NCI-H345 treated with DMSO at 0.1 percent for 48 hours (cell line): ENCODE measurements at regions not wholly inside any gene's neighbourhood (a gene's known extent, or its start where the extent isn't known, plus 50 kb on each side); places are given as distances from the start of the nearest gene placed in this dataset.

Source experiments
- DNase-seq: peaks from one replicate; lab custom pipeline; 2025; ENCODE audit not compliant: unreplicated experiment; lab: John Stamatoyannopoulos, UW

DNA sequence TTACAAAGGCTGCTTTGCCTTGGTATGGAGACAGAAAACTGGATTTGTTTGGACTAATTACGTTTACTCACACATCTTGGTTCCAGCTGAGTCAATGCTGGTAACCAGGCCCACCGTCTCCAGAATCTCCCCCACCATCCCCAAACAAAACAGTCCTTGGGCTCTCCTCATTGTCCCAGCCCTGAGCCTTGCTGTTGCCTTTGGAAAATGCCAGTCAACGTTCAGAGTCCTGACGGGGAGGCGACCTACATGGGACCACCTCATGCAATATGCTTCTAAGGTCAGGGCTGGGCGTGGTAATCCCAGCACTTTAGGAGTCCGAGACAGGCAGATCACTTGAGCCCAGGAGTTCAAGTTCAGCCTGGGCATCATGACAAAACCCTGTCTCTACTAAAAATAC lies 85.2 kb upstream of the IQSEC1 start:
- DNase-seq = no peak

DNA sequence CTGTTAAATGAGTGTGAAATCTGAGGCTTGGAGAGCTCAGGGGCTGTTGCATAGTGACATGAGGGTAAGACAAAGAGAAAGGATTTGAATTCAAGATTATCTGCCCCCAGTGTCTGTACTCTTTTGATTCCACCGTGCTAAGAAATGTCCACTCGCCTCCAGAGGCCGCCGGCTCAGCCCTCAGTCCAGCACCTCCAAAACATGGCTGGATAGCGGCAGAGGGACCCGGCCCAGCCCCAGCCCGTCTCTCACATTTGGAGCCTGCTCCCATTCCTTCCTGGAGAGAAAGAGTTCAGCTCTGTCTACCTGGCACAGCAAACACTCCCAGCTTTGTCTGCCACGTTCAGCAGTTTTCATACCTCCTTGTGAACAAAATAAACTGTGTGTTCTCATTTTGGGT lies 84.8 kb upstream of the IQSEC1 start:
- DNase-seq = no peak

DNA sequence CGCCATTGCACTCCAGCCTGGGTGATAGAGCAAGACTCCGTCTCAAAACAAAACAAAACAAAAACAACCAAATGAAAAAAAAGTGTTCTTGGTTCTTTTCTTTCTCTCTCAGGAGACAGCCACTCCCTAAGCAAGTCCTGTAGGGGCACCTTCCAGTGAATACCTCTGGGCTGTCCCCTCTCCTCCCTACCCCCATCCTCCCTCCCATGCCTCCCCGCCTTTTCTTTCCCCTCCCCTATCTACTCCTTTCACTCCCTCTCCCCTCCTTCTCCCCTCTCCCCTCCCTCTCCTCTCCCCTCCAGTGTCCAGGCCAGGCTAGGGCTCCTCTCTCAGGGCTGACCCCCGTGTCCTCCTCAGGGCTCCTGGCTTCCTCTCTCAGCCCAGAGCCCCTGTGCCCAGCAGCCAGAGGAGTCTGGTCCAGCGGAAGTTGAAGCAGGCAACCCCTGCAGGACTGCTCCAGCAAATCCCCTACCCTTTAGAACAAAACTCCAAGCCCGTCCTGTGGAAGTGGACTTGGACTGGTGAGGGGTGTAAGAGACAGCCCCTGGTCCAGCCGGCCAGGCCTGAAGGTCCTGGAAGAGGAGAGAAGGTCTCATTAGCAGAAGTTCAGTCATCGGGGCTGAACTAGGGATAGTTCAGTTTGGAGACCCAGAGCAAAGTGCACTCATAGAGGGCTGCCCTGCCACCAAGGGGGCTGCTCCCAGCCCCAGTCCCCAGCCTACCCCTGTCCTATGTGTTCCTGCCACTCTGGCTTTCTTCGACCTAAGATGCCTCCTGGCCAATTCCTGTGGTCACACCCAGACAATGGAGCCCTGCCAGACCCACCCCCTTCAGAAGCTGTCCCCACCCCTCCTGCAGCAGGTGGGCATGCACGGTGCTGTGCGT lies 79.8 kb upstream of the IQSEC1 start:
- DNase-seq = no peak

DNA sequence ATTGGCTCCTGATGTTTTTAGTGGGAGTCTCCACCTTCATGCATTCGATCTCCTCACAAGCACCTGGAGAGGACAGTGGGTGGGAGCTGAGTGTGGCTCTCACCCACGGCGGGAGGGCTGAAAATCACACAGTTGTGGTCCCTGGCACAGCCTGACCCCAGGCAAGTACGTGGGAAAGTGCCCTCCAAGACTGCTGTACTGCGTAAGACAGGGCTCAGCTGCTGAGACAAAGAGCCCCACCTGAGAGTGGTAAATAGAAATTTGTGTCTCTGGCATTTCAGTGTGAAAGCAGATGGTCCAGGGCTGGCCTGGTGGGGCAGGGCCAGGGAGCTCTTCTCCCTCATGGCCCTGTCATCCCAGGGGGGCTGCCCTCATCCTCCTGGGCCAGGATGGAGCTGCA lies 77.4 kb upstream of the IQSEC1 start:
- no peak for DNase-seq

DNA sequence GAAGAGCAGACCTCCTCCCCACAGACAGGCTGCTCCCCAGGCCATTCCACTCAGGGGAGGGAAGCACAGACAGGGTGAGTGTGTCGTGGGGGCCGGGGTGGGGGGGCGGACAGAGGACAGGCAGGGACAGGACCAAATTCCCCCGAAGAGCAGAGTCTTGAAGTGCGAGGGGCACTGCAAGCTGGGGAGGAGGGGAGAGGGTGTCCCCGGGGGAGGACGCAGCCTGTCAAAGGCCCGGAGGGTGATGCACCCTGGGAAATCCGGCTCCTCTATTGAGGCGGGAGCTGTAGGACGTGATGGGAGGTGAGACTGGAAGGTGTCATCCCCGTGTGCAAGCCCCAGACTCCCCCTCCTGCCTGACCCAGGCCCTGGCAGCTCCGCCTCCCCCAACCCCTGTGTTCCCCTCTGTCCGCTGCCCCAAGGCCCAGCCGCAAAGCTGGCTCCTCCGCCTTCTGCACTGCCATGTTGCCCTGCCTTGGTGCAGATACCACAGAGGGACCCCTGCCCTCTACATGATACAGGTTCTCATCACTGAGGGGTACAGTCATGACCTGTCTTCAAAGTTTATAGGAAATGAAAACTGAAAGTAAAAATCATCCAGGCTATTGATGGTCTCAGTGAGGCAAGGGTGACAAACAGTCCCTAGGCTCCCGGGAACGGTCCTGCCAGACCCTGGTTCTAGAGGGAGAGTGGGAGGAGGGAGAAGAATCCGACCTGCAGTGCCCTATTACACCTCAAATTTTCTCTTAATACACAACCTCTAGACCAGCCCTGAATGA lies 76.3 kb upstream of the IQSEC1 start:
- no peak for DNase-seq

DNA sequence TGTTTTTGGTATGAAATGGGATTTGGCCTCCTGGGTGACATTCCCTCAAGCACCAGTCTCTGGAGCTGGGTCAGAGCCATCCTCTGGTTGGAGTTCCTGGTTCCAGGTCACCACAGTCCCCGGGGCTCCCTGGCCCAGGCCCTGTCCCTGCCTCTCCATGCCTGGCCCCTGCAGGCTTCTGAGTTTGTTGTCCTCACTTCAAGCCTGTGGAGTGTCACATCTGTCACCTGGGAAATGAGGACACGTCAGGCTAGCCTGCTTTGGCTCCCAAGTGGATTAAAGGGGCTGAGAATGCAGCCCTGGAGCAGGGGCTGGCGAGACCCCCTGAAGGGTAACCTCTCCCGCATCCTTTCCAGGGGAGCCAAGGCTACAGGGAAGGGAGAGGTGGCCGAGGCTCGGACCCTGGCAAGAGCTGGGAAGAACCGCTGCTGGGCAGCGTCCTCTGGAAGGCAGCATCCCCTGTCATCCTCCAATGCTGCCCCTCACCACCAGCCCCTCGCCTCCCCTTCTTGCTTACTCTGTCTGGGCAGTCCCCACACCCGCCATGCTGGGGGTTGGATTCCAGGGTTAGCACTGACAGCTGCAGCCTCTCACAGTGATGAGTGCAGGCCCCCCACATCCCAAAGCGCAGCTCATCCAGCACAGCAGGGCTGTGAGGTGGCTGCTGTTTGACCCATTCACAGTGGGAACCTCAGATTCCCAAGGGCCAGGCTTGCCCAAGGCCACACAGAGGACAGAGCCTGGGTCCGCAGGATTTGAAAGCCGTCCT lies 75.5 kb upstream of the IQSEC1 start:
- no peak for DNase-seq

DNA sequence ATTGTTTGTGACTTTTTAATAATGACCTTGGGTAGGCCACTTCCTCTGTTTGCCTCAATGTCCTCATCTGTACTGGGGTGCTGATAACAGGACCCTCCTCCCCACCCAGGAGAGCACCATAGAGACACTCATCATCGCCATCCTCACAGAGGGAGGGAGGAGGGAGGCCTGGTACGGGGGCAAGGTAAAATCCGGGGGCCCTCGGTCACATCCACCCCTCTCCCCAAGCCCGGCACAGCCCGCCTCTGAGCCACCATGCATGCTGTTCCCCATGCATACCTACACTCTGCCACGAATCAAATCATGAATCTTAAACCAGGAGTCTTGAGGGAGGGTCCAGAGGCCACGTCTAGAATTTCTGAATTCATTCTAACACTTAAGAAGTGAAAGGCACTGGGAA lies 74.9 kb upstream of the IQSEC1 start:
- DNase-seq = no peak

DNA sequence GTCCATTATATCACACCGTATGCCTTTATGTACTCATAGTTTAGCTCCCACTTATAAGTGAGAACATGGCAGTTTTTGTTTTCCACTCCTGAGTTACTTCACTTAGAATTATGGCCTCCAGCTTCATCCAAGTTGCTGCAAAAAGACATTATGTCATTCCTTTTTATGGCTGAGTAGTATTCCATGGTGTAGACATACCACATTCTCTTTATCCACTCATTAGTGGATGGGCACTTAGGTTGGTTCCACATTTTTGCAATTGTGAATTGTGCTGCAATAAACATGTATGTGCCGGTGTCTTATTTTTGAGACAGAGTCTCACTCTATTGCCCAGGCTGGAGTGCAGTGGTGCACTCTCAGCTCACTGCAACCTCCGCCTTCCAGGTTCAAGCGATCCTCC lies 74.1 kb upstream of the IQSEC1 start:
- no peak for DNase-seq

DNA sequence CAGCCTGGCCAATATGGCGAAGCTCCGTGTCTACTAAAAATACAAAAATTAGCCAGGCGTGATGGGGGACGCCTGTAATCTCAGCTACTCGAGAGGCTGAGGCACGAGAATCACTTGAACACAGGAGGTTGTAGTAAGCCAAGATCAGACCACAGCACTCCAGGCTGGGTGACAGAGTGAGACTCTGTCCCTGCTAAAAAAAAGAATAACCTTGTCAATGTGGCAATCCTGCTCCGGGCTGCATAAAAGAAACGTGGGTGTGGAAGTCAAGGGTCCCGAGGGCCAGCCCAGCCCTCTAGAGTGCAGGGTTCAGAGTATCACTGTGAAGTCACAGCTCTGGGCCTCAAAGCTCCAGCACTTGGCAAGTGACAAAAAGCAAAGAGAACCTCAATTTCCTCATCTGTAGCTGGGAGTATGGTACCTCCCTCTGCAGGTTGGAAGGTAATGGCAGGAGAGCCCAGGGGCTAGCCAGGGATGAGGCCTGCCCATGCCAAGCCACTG lies 73.5 kb upstream of the IQSEC1 start:
- no peak for DNase-seq

DNA sequence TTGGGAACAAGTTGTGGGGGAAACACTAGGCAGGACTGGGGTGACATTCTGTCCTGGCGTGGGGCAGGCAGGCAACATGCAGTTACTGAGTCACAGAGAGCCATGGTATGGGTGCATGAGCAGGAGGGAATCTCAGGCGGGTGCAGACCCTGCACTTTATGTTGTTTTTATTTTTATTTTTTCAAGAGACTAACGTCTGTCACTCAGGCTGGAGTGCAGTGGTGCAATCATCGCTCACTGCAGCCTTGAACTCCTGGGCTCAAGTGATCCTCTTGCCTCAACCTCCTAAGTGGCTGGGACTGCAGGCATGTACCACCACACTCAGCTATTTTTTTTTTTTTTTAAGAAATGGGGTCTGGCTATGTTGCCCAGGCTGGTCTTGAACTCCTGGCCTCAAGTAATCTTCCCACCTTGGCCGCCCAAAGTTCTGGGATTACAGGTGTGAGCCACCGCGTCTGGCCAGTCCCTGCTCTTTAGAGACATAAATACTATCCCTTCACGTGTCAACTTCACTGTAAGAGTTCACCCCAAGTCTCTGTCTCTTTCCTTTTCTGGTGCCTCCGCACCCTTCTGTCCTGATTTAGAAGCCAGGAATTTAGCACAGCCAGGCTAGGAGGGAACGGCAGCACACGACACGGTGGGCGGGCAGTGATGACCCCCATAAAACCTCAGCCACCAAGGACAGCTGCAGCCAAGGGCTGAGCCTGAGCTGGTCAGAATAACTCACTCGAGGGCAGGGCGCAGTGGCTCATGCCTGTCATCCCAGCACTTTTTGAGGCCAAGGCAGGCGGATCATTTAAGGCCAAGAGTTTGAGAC lies 72.8 kb upstream of the IQSEC1 start:
- DNase-seq = no peak

DNA sequence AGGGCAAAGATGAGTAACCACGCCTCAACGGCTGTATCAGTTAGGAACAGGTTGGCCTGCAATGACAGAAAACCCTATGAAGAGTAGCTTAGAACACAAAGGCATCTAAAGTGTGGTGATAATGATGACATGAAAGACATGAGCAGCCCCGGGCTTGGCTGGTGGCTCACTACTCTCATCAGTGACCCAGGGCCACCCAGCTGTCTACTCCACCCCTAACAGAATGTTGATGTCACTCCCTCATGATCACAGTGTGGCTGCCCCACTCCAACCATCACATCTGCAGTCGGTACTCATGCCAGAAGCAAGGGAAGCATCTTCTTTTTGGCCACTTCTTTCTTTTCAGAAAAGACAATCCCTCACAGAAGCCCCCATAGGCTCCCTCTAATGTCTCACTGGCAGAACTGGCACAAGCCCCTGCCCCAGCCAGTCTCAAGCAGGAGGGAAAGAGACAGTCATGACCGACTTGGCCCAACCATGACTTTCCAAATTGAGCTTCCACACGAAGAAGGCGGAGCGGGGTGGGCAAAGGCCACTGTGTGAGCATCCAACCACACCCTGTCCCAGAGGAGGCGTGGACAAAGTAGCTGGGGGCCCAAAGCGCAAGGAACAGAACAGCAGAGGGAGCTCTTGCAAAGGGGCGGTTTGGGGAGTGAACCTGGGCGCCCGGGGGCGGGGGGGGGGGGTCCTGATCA lies 72.0 kb upstream of the IQSEC1 start:
- no peak for DNase-seq

DNA sequence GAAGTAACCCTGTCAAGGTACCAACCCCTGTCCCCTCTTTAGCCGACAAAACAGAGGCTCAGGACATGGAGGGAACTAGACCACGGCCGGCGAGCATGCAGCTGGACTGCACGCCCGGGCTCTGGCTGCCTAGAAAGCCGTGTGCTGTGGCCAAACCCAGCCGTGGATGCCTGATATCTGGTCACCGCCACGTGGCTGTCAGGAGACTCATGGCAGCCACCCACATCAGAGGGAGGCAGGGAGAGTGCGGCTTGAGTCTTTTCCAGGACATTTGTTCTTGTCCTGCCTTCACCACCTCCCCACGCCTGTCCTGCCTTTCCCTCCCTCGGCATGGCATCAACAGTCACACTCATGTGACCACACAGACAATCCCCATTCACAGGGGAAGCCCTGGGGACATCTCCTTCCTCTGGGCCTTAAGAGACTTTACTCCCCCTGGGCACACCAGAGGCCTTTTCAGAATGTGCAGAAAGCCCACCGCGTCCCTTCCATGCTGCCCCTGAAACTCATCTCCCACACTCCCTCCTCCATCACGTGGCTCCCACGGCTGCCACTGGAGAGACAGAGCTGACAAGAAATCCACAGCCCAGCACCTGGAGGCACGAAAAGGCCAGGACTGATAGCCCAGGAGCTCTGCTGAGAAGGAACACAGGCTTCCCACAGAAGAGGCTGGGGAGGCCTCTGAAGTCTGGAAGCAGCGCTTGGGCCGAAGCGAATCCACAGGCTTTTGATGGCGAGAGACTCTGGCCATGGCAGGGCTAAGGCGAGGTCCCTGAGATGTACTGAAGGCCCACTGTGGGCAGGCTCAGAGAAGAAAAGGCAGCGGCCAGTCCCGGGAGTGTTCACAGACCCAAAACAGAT lies 71.2 kb upstream of the IQSEC1 start:
- DNase-seq = no peak

DNA sequence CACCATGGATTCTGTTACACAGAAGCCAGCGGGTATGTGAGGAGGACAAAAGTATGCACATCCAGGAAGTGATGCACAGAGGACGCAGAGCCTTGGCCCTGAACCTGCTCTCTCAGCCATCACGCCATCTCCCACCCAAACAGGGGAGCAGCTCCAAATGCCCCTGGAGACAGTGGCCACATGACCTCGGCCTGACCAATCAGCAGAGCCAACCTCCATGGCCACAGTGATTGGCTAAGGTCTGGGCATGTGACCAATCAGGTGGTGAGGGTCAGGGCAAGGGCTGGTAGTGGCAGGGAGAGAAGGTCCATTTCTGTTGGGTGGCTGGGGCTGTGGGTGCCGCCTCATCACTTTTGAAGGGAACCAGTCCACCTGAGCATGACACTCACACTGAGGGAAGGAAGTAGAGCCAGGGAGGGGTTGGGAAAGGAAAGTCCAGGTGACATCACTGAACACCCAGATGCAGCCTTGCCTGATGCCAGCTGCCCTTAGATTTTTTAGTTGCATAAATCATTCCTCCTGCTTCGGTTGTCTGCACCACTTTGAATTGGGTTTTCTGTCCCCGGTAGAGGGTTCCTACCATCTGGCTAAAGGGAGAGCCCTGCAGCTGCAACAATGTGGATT lies 70.3 kb upstream of the IQSEC1 start:
- DNase-seq = no peak

DNA sequence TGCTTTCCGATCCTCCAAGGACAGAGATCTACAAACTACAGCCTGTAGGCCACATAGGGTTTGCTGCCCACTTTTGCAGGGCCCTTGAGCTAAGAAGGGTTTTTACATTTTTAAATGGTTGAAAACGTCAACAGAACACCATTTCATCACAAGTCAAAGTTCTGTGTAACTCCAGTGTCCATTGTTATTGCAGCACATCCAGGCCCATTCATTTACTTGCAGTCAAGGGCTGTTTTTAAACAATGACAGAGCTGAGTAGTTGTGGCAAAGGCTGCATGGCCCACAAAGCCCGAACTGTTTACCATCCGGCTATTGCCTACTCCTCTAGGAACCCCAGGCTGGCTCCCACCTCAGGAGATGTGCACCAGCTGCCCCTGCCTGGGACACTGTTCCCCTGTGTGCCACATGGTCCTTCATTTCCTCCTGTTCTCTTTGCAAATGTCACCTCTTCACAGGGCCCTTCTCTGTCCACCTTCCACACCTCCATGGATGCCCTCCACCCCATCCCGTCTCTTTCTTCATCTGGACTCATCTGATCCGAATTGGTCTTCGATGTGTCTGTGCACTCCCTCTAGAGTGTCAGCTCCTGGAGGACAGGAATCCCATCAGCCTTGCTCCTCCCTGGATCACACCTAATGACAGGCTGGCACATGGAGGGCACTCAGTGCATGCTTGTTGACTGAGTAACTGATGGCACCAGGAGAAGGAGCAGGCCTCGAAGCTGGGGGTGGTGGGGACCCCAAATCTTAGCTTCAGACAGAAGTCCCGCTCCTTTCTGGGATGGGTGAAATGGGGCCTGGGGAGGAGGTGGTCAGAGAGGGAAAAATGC lies 69.5 kb upstream of the IQSEC1 start:
- DNase-seq = no peak

DNA sequence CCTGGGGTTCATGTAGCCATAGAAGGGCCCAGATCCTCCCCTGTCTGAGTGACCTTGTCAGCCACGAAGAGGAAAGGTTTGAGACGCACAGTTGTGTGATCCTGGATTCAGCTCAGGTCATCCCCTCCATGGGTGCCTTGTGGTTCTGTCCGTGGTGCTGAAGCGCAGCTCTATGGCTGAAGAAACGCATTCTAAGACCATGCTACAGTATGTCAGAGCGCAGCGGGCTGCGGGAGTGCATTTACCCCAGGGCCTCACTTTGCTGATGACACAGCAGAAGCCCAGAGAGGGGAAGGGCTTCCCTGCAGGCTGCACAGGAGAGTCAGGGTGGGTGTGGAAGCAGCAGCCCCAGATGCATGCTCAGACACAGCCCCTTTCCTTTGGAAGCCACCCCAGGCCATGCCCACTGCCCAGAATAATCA lies 68.8 kb upstream of the IQSEC1 start:
- DNase-seq = no peak

DNA sequence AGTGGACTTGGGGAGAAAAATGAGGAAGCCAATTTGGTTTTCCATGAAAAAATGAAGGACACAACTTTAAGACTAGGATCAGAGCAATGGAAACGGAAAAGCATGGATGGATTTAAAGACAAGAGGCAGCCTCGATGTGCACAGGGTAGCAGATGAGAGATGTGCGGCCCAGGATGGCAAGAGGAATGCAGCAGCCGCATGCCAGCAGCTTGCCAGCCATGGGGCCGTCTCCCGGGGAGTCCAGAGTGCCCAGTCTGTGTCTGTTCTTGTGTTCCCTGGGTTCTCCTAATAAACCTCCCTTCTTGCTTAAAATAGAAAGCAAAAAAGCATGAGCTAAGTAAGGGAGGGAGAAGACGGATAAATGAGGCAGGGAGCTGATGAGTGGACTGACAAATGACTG lies 68.0 kb upstream of the IQSEC1 start:
- no peak for DNase-seq

DNA sequence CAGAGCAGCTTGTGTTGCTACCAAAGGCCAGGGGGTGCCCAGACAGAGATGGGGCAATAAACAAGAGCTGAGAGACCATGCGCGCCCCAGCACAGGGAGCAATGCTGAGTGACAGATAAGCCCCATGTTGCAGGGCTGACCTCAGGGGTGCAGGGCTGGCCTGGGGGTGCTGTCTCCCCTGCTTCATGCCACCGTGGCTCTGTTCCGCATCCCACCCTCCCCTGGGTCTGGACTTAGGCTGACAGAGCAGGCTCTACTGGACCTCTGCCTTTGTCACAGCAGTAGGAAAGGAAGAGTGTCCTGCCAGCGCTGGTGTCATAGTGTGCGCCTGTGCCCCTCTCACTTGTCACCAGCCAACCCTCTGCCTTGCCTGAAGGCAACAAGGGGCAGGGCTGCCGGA lies 67.4 kb upstream of the IQSEC1 start:
- no peak for DNase-seq
